SK-N-SH treated with all-trans-retinoic acid at 6 μM for 48 hours (cell line): ENCODE measurements at regions not wholly inside any gene's neighbourhood (a gene's known extent, or its start where the extent isn't known, plus 50 kb on each side); places are given as distances from the start of the nearest gene placed in this dataset.

ENCODE experiments used
- ATAC-seq: fragments of 200-7000 bp; cut with Tn5 transposase; 3 replicates; pipeline ENCODE4 v1.9.1; 2020; ENCODE audit warnings: mild to moderate bottlenecking, moderate library complexity
- ARNTL ChIP-seq: fragments of 450-650 bp; formaldehyde crosslinking; IDR thresholded peaks from 2 replicates; pipeline ENCODE4 v1.5.0; 2020; ENCODE audit warnings: low read depth, mild to moderate bottlenecking, moderate library complexity, borderline replicate concordance
- BACH2 ChIP-seq: fragments of 250-450 bp; sonication (Bioruptor Pico); IDR thresholded peaks from 2 replicates; pipeline ENCODE4 v1.9.0; 2021; ENCODE audit warnings: mild to moderate bottlenecking, borderline replicate concordance
- CREB5 ChIP-seq: fragments of 250-450 bp; sonication (Bioruptor Pico); IDR thresholded peaks from 2 replicates; pipeline ENCODE4 v1.5.1; 2020; ENCODE audit warnings: low read depth, mild to moderate bottlenecking, moderate library complexity
- CSDC2 ChIP-seq: fragments of 250-450 bp; sonication (Bioruptor Pico); IDR thresholded peaks from 2 replicates; pipeline ENCODE4 v1.5.0; 2020; ENCODE audit warnings: mild to moderate bottlenecking, moderate library complexity
- CSRNP3 ChIP-seq: fragments of 250-450 bp; sonication (Bioruptor Pico); IDR thresholded peaks from 2 replicates; pipeline ENCODE4 v1.5.1; 2021; ENCODE audit warnings: mild to moderate bottlenecking, moderate library complexity
- ESRRG ChIP-seq: fragments of 250-450 bp; sonication (Bioruptor Pico); IDR thresholded peaks from 2 replicates; pipeline ENCODE4 v1.6.1; 2021; ENCODE audit warnings: mild to moderate bottlenecking
- OSR1 ChIP-seq: fragments of 250-450 bp; sonication (Bioruptor Pico); IDR thresholded peaks from 2 replicates; pipeline ENCODE4 v1.8.0; 2022; ENCODE audit warnings: moderate library complexity, mild to moderate bottlenecking, inconsistent platforms
- PPARA ChIP-seq: fragments of 250-450 bp; sonication (Bioruptor Pico); IDR thresholded peaks from 2 replicates; pipeline ENCODE4 v1.5.0; 2020; ENCODE audit warnings: mild to moderate bottlenecking, borderline replicate concordance
- RARB ChIP-seq: fragments of 250-450 bp; sonication (Bioruptor Pico); IDR thresholded peaks from 2 replicates; pipeline ENCODE4 v1.8.0; 2021; ENCODE audit warnings: mild to moderate bottlenecking, moderate library complexity
- SNAI2 ChIP-seq: fragments of 250-450 bp; sonication (Bioruptor Pico); IDR thresholded peaks from 2 replicates; pipeline ENCODE4 v1.5.0; 2020; ENCODE audit warnings: mild to moderate bottlenecking, moderate library complexity
- TCF4 ChIP-seq: fragments of 250-450 bp; sonication (Bioruptor Pico); IDR thresholded peaks from 2 replicates; pipeline ENCODE4 v1.8.0; 2021; ENCODE audit warnings: mild to moderate bottlenecking, moderate library complexity, borderline replicate concordance
- TOX ChIP-seq: fragments of 250-450 bp; sonication (Bioruptor Pico); IDR thresholded peaks from 2 replicates; pipeline ENCODE4 v1.8.0; 2021; ENCODE audit warnings: mild to moderate bottlenecking, moderate library complexity, borderline replicate concordance
- TSHZ2 ChIP-seq: fragments of 250-450 bp; sonication (Bioruptor Pico); IDR thresholded peaks from 2 replicates; pipeline ENCODE4 v1.5.0; 2020; ENCODE audit warnings: mild to moderate bottlenecking, moderate library complexity
- ZC3H10 ChIP-seq: fragments of 250-450 bp; sonication (Bioruptor Pico); IDR thresholded peaks from 2 replicates; pipeline ENCODE4 v1.5.1; 2021; ENCODE audit warnings: mild to moderate bottlenecking, moderate library complexity
- ZFP3 ChIP-seq: fragments of 250-450 bp; sonication (Bioruptor Pico); IDR thresholded peaks from 2 replicates; pipeline ENCODE4 v1.5.0; 2020; ENCODE audit warnings: mild to moderate bottlenecking, moderate library complexity
- ZFP30 ChIP-seq: fragments of 450-650 bp; formaldehyde crosslinking; IDR thresholded peaks from 2 replicates; pipeline ENCODE4 v1.5.0; 2022; ENCODE audit warnings: mild to moderate bottlenecking, moderate library complexity
- ZNF565 ChIP-seq: fragments of 450-650 bp; formaldehyde crosslinking; conservative IDR thresholded peaks from 2 replicates; pipeline ENCODE4 v1.5.0; 2020; ENCODE audit warnings: low read depth, mild to moderate bottlenecking, moderate library complexity
- ZNF70 ChIP-seq: fragments of 450-650 bp; formaldehyde crosslinking; IDR thresholded peaks from 2 replicates; pipeline ENCODE4 v1.5.0; 2020; ENCODE audit warnings: mild to moderate bottlenecking, moderate library complexity
- ZNF8 ChIP-seq: fragments of 450-650 bp; formaldehyde crosslinking; IDR thresholded peaks from 2 replicates; pipeline ENCODE4 v1.5.0; 2020; ENCODE audit warnings: mild to moderate bottlenecking, moderate library complexity
- TF ChIP-seq, protein P1 (sequence below): fragments of 250-450 bp; sonication (Bioruptor Pico); IDR thresholded peaks from 2 replicates; pipeline ENCODE4 v1.8.0; 2021; ENCODE audit warnings: low read depth, mild to moderate bottlenecking, moderate library complexity, borderline replicate concordance
- TF ChIP-seq, protein P2 (sequence below): fragments of 250-450 bp; sonication (Bioruptor Pico); IDR thresholded peaks from 2 replicates; pipeline ENCODE4 v1.8.0; 2020; ENCODE audit warnings: mild to moderate bottlenecking, moderate library complexity, borderline replicate concordance

DNA sequence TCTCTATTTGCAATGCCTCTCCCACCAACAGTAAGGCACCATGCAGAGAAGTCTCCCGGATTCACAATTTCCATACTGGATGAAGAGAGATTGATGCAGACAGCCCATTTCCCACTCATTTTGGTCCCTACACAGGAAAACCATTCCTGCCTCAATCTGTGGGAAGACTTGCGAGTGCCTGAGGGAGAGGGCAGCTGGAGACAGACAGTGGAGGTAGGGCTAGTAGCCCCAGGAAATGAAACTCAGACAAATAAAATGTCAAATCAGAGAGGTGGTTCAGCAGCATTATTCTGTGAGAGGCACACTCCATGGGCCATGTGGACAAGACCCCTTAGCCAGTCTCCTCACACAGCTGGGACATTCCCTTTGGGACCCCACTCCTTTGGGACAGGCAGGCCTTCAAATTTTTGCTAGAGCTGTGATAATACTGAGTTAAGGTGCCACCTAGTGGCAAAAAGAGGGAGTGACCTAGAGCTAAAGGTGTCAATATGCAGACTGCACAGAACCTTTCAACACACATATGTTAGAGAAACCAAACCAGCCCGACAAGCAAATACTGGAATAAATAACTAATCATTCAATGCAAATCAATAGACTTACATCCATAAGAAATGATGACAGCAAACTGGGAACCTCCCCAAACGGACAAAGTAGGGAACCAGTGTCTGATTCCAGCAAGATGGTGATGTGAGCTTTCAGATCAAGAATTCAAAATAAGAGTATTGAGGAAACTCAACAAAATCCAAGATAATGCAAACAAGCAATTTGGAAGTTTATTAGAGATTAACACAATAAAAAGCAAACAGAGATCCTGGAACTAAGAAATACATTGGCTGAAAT is 1865.3 kb upstream of the AGA start:
- no peak for TF ChIP-seq RARB
- TF ChIP-seq CREB5 (CRISPR knock-in tag): no peak
- no peak for TF ChIP-seq CSDC2 (CRISPR knock-in tag)
- no peak for TF ChIP-seq ZFP3 (CRISPR knock-in tag)
- no peak for TF ChIP-seq ZNF565 (CRISPR knock-in tag)
- TF ChIP-seq ARNTL (CRISPR knock-in tag): no peak
- TF ChIP-seq ZC3H10 (CRISPR knock-in tag): no peak
- TF ChIP-seq BACH2 (CRISPR knock-in tag): no peak
- TF ChIP-seq TCF4 (CRISPR knock-in tag): no peak
- TF ChIP-seq ESRRG (CRISPR knock-in tag): no peak
- no peak for TF ChIP-seq ZFP30 (CRISPR knock-in tag)
- TF ChIP-seq, protein P1, sequence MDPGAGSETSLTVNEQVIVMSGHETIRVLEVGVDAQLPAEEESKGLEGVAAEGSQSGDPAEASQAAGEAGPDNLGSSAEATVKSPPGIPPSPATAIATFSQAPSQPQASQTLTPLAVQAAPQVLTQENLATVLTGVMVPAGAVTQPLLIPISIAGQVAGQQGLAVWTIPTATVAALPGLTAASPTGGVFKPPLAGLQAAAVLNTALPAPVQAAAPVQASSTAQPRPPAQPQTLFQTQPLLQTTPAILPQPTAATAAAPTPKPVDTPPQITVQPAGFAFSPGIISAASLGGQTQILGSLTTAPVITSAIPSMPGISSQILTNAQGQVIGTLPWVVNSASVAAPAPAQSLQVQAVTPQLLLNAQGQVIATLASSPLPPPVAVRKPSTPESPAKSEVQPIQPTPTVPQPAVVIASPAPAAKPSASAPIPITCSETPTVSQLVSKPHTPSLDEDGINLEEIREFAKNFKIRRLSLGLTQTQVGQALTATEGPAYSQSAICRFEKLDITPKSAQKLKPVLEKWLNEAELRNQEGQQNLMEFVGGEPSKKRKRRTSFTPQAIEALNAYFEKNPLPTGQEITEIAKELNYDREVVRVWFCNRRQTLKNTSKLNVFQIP (CRISPR knock-in tag): no peak
- TF ChIP-seq PPARA (CRISPR knock-in tag): no peak
- TF ChIP-seq OSR1: no peak
- TF ChIP-seq CSRNP3 (CRISPR knock-in tag): no peak
- TF ChIP-seq ZNF8 (CRISPR knock-in tag): no peak
- TF ChIP-seq SNAI2 (CRISPR knock-in tag): no peak
- no peak for TF ChIP-seq ZNF70 (CRISPR knock-in tag)
- TF ChIP-seq TOX: no peak
- ATAC-seq: peak; percentile 76

GRCh38 chr4:179313823-179314222 is 1871.6 kb upstream of the AGA start:
- TF ChIP-seq ZC3H10 (CRISPR knock-in tag): no peak
- TF ChIP-seq BACH2 (CRISPR knock-in tag): no peak
- TF ChIP-seq ZFP3 (CRISPR knock-in tag): no peak
- TF ChIP-seq ZNF8 (CRISPR knock-in tag): no peak
- no peak for TF ChIP-seq ZNF70 (CRISPR knock-in tag)
- no peak for TF ChIP-seq ARNTL (CRISPR knock-in tag)
- no peak for TF ChIP-seq SNAI2 (CRISPR knock-in tag)
- no peak for TF ChIP-seq ESRRG (CRISPR knock-in tag)
- TF ChIP-seq PPARA (CRISPR knock-in tag): no peak
- ATAC-seq: no peak

- ATAC-seq: no peak
- TF ChIP-seq, protein P2, sequence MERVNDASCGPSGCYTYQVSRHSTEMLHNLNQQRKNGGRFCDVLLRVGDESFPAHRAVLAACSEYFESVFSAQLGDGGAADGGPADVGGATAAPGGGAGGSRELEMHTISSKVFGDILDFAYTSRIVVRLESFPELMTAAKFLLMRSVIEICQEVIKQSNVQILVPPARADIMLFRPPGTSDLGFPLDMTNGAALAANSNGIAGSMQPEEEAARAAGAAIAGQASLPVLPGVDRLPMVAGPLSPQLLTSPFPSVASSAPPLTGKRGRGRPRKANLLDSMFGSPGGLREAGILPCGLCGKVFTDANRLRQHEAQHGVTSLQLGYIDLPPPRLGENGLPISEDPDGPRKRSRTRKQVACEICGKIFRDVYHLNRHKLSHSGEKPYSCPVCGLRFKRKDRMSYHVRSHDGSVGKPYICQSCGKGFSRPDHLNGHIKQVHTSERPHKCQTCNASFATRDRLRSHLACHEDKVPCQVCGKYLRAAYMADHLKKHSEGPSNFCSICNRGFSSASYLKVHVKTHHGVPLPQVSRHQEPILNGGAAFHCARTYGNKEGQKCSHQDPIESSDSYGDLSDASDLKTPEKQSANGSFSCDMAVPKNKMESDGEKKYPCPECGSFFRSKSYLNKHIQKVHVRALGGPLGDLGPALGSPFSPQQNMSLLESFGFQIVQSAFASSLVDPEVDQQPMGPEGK (CRISPR knock-in tag): no peak
- TF ChIP-seq, all 23 proteins: peak for 0
Observed at GRCh38 chr4:179325181-179325580, 1882.9 kb upstream of the AGA start.

DNA sequence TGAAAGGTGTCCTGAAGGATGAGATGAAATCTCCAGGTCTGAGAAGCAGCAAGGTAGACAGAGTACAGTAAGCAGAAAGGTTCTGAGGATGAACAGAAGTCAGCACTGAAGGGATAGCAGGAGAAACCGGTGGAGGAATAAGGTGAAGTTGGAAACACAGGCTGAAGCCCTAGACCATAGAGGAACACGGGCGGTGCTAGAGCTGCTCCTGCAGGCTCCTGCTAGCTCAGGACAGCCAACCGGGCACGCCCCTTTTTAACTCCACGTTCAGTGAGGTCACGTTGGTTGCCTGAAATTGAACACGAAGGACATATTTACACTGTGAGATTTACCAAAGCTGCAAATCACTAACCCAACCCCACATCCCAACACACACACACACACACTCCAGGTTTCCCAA is 1886.4 kb upstream of the AGA start:
- ATAC-seq: no peak
- TF ChIP-seq, protein P2 (CRISPR knock-in tag): no peak
- TF ChIP-seq, protein P1 (CRISPR knock-in tag): no peak
- TF ChIP-seq SNAI2 (CRISPR knock-in tag): no peak
- TF ChIP-seq TOX: no peak
- TF ChIP-seq ZFP30 (CRISPR knock-in tag): no peak
- no peak for TF ChIP-seq ZFP3 (CRISPR knock-in tag)
- TF ChIP-seq ARNTL (CRISPR knock-in tag): no peak
- no peak for TF ChIP-seq TSHZ2
- no peak for TF ChIP-seq ZNF70 (CRISPR knock-in tag)
- TF ChIP-seq ESRRG (CRISPR knock-in tag): no peak
